IMR-90 (cell line): ENCODE measurements at regions not wholly inside any gene's neighbourhood (a gene's known extent, or its start where the extent isn't known, plus 50 kb on each side); places are given as distances from the start of the nearest gene placed in this dataset.

Experiments
- ATAC-seq: fragments of 200-7000 bp; cut with Tn5 transposase; 2 replicates; pipeline ENCODE4 v1.9.1; 2020; ENCODE audit warnings: low read depth, mild to moderate bottlenecking, moderate library complexity
- BruUV-seq: library from RNA; stranded (reverse); fragments of 400-500 nt; replicated peaks from 2 replicates; lab custom pipeline; 2021; lab: Mats Ljungman, UMichigan
- CTCF ChIA-PET: fragments of 300-600 bp; formaldehyde crosslinking; extraction: SDS; loops from one replicate; lab custom pipeline; 2021; ENCODE audit warnings: antibody characterized with exemption; lab: Yijun Ruan, JAX
- POLR2A ChIA-PET: fragments of 300-600 bp; sonication (Branson Sonifier 250); formaldehyde crosslinking; loops from one replicate; lab custom pipeline; 2022; ENCODE audit warnings: antibody characterized with exemption; ENCODE audit not compliant: unreplicated experiment; lab: Charles Lee
- DNase-seq: peaks from one replicate; pipeline ENCODE4 v3.0.0; 2013
- H2AFZ ChIP-seq: replicated peaks from 2 replicates; pipeline ENCODE3; 2013; ENCODE audit warnings: low read length, mild to moderate bottlenecking; ENCODE audit not compliant: poor library complexity
- H2AK5ac ChIP-seq: 2 replicates; pipeline ENCODE4 v1.6.1; 2013; ENCODE audit warnings: low read depth, low read length, inconsistent platforms
- H2AK9ac ChIP-seq: replicated peaks from 2 replicates; pipeline ENCODE3; 2013; ENCODE audit warnings: mild to moderate bottlenecking, low read depth, low read length, moderate library complexity; ENCODE audit not compliant: poor library complexity
- H2BK120ac ChIP-seq: 2 replicates; pipeline ENCODE4 v1.6.1; 2013; ENCODE audit warnings: low read depth, low read length, inconsistent platforms
- H2BK15ac ChIP-seq: 3 replicates; pipeline ENCODE4 v1.6.1; 2013; ENCODE audit warnings: low read depth, low read length, inconsistent platforms
- H2BK20ac ChIP-seq: 2 replicates; pipeline ENCODE4 v1.6.1; 2013; ENCODE audit warnings: low read depth, mild to moderate bottlenecking, inconsistent platforms, low read length, moderate library complexity
- H2BK5ac ChIP-seq: 2 replicates; pipeline ENCODE4 v1.6.1; 2013; ENCODE audit warnings: mild to moderate bottlenecking, low read depth, low read length, inconsistent platforms; ENCODE audit not compliant: poor library complexity, severe bottlenecking
- H3K14ac ChIP-seq: replicated peaks from 2 replicates; pipeline ENCODE4 v1.6.1; 2013; ENCODE audit warnings: low read depth, low read length, inconsistent platforms
- H3K18ac ChIP-seq: 2 replicates; pipeline ENCODE4 v1.6.1; 2013; ENCODE audit warnings: low read depth, low read length, control low read depth
- H3K23ac ChIP-seq: 2 replicates; pipeline ENCODE4 v1.6.1; 2013; ENCODE audit warnings: low read depth, low read length, inconsistent platforms
- H3K27ac ChIP-seq: 2 replicates; pipeline ENCODE4 v1.5.1; 2013; ENCODE audit warnings: mild to moderate bottlenecking, control low read depth, low read length; ENCODE audit not compliant: insufficient read depth
- H3K27me3 ChIP-seq: 2 replicates; pipeline ENCODE4 v1.6.1; 2013; ENCODE audit warnings: low read length; ENCODE audit not compliant: control insufficient read depth, insufficient read depth
- H3K36me3 ChIP-seq: 2 replicates; pipeline ENCODE4 v1.6.1; 2013; ENCODE audit warnings: low read length, mixed read lengths; ENCODE audit not compliant: control insufficient read depth, insufficient read depth
- H3K4ac ChIP-seq: 2 replicates; pipeline ENCODE4 v1.6.1; 2013; ENCODE audit warnings: low read depth, low read length, inconsistent platforms
- H3K4me1 ChIP-seq: 2 replicates; pipeline ENCODE4 v1.6.1; 2013; ENCODE audit warnings: low read length, mixed read lengths; ENCODE audit not compliant: control insufficient read depth, insufficient read depth
- H3K4me2 ChIP-seq: 2 replicates; pipeline ENCODE4 v1.6.1; 2013; ENCODE audit warnings: low read depth, mild to moderate bottlenecking, control low read depth, low read length, moderate library complexity
- H3K4me3 ChIP-seq: 2 replicates; pipeline ENCODE4 v1.5.1; 2013; ENCODE audit warnings: low read depth, mild to moderate bottlenecking, control low read depth, low read length, moderate library complexity; ENCODE audit not compliant: insufficient read depth
- H3K56ac ChIP-seq: 2 replicates; pipeline ENCODE4 v1.6.1; 2013; ENCODE audit warnings: low read length, inconsistent platforms; ENCODE audit not compliant: insufficient read depth; ENCODE audit errors: extremely low read depth
- H3K79me1 ChIP-seq, 2 experiments: 2 replicates each; pipeline ENCODE4 v1.6.1; 2013; ENCODE audit warnings: low read length in 2 of 2, inconsistent platforms in 1 of 2, low read depth in 1 of 2
- H3K9ac ChIP-seq: 2 replicates; pipeline ENCODE4 v1.6.1; 2013; ENCODE audit warnings: low read depth, low read length, control low read depth
- H3K9me1 ChIP-seq: 2 replicates; pipeline ENCODE4 v1.6.1; 2013; ENCODE audit warnings: low read length, inconsistent platforms; ENCODE audit not compliant: insufficient read depth
- H3K9me3 ChIP-seq: 2 replicates; pipeline ENCODE4 v1.6.1; 2013; ENCODE audit warnings: low read length; ENCODE audit not compliant: control insufficient read depth, insufficient read depth
- H4K20me1 ChIP-seq: 2 replicates; pipeline ENCODE4 v1.6.1; 2013; ENCODE audit warnings: low read length, inconsistent platforms; ENCODE audit not compliant: insufficient read depth
- H4K5ac ChIP-seq: 2 replicates; pipeline ENCODE4 v1.6.1; 2013; ENCODE audit warnings: mild to moderate bottlenecking, low read depth, low read length, control low read depth
- H4K8ac ChIP-seq, 2 experiments: 2 replicates each; pipeline ENCODE4 v1.6.1; 2013; ENCODE audit warnings: low read depth in 2 of 2, low read length in 2 of 2, control low read depth in 1 of 2, inconsistent platforms in 1 of 2
- H4K91ac ChIP-seq: 2 replicates; pipeline ENCODE4 v1.6.1; 2013; ENCODE audit warnings: low read depth, low read length, inconsistent platforms; ENCODE audit not compliant: insufficient read depth
- CEBPB ChIP-seq: IDR thresholded peaks from 2 replicates; pipeline ENCODE4 v1.6.1; 2012; ENCODE audit warnings: low read depth, low read length, improper control_type of control experiment
- RAD21 ChIP-seq: IDR thresholded peaks from 2 replicates; pipeline ENCODE4 v1.6.1; 2012; ENCODE audit warnings: low read length, improper control_type of control experiment
- SMC3 ChIP-seq: fragments of 150-350 bp; IDR thresholded peaks from 2 replicates; pipeline ENCODE4 v1.6.1; 2016; ENCODE audit warnings: low read depth, mild to moderate bottlenecking, antibody characterized with exemption, low read length, moderate library complexity
- WGBS, 2 experiments: methylation state at CpG; one replicate each; pipeline versions ENCODE4 v1.1.5 to v1.1.7; 2013; ENCODE audit warnings: missing lambda C conversion rate in 2 of 2; ENCODE audit not compliant: insufficient read length in 1 of 2; ENCODE audit errors: extremely low coverage in 2 of 2; 5-methylcytosine and 5-hydroxymethylcytosine counted together
- dilution Hi-C: fragments of 300-500 bp; cut with HindIII; formaldehyde crosslinking; loops from one replicate; pipeline ENCODE4 v1.14.3; 2018; ENCODE audit warnings: low sequenced_read_pairs; ENCODE audit not compliant: unreplicated experiment
- in situ Hi-C: fragments of 300-500 bp; cut with MboI; formaldehyde crosslinking; loops from 3 replicates; pipeline ENCODE4 v1.14.3; 2019; ENCODE audit warnings: low sequenced_read_pairs, inconsistent platforms, mixed read lengths
- intact Hi-C: fragments of 100-400 bp; cut with micrococcal nuclease; formaldehyde crosslinking; loops from 2 replicates; pipeline ENCODE4 v1.10.0; 2022
- TF ChIP-seq, protein P1 (sequence below): conservative IDR thresholded peaks from 2 replicates; pipeline ENCODE4 v1.5.1; 2012; ENCODE audit warnings: mild to moderate bottlenecking, low read depth, low read length, improper control_type of control experiment
- TF ChIP-seq, protein P2 (sequence below): fragments of 150-350 bp; IDR thresholded peaks from 2 replicates; pipeline ENCODE4 v1.6.1; 2017; ENCODE audit warnings: mild to moderate bottlenecking, antibody characterized with exemption, low read length, low read depth

DNA sequence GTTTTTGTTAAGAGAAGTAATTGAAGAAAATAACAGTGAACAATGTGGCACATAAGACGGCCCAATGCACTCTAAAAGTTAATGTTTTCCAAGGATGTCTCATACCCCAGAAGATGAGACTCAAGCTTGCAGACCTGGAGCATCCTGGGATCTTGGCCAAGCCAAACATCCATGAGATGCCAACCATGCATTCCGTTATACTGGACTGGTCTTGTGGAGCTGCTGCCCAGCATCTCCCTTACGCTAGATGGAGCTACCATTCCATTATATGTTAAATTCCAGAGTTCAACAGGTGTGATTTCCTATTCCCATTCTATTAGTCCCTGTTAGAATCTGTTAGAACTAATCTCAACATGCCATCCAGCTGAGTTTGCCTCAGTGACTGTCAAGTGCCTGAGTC, 181.8 kb downstream of the PDCD6IP start:
- Histone ChIP-seq H3K36me3 (no peaks in the 10 kb centered on the region), H4K8ac (0 out of 4 replicates have a peak overlapping the region, but pooled peaks of 1 of the 2 experiments have one; percentile 19), H3K9me3 (peaks cover 3% of the 10 kb centered on the region; the same call in 1 of the 2 replicates), H3K23ac (no peak overlapping the region), H2BK20ac (peak overlapping the region; percentile 90), H3K4me1 (peaks cover 2% of the 10 kb centered on the region; the same call in 1 of the 2 replicates), H2BK5ac (peak overlapping the region; percentile 7), H4K91ac (peak overlapping the region; percentile 2; the same call in 1 of the 2 replicates), H2BK120ac (peak overlapping the region; percentile 41; the same call in 1 of the 2 replicates), H3K18ac (no peak overlapping the region), H3K4me2 (no peak overlapping the region), H2AK5ac (no peak overlapping the region), H2BK15ac (peak overlapping the region; percentile 15; the same call in 1 of the 3 replicates), H3K27me3 (no peaks in the 10 kb centered on the region), H3K4me3 (no peak overlapping the region), H3K4ac (no peak overlapping the region), H3K56ac (no peak overlapping the region), H4K5ac (no peak overlapping the region), H3K9ac (no peak overlapping the region), H3K27ac (no peak overlapping the region), H2AK9ac (no peak overlapping the region), H3K79me1 (no peaks in the 10 kb centered on the region), H4K20me1 (no peaks in the 10 kb centered on the region), H3K14ac (no peak overlapping the region), H2AFZ (no peak overlapping the region), H3K9me1 (no peaks in the 10 kb centered on the region)
- 27% methylated on average over 2 of the region's 3 CpGs; no CpG with 5 or more reads in 1 of the 2 experiments for WGBS, 2 experiments
- ATAC-seq, result peak; percentile 82
- peak; percentile 85 for DNase-seq
- CTCF ChIA-PET, result interaction anchor here (0.7 to 1.5 kb wide), 5 partner anchors 31 to 704 kb away, joined by 3 to 8 read pairs (median 4); no protein-coding TSS in a partner anchor
- POLR2A ChIA-PET, result no interaction called here
- intact Hi-C loops, result loop anchor here (1.0 to 5.0 kb wide), 4 partner anchors 98 to 1927 kb away; no protein-coding TSS in a partner anchor
- TF ChIP-seq, protein P1, sequence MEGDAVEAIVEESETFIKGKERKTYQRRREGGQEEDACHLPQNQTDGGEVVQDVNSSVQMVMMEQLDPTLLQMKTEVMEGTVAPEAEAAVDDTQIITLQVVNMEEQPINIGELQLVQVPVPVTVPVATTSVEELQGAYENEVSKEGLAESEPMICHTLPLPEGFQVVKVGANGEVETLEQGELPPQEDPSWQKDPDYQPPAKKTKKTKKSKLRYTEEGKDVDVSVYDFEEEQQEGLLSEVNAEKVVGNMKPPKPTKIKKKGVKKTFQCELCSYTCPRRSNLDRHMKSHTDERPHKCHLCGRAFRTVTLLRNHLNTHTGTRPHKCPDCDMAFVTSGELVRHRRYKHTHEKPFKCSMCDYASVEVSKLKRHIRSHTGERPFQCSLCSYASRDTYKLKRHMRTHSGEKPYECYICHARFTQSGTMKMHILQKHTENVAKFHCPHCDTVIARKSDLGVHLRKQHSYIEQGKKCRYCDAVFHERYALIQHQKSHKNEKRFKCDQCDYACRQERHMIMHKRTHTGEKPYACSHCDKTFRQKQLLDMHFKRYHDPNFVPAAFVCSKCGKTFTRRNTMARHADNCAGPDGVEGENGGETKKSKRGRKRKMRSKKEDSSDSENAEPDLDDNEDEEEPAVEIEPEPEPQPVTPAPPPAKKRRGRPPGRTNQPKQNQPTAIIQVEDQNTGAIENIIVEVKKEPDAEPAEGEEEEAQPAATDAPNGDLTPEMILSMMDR, result peak; percentile 71
- peak; percentile 80 for TF ChIP-seq RAD21
- no peak for TF ChIP-seq CEBPB
- TF ChIP-seq SMC3, result peak; percentile 61
- TF ChIP-seq, protein P2, sequence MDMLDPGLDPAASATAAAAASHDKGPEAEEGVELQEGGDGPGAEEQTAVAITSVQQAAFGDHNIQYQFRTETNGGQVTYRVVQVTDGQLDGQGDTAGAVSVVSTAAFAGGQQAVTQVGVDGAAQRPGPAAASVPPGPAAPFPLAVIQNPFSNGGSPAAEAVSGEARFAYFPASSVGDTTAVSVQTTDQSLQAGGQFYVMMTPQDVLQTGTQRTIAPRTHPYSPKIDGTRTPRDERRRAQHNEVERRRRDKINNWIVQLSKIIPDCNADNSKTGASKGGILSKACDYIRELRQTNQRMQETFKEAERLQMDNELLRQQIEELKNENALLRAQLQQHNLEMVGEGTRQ, result no peak
- BruUV-seq, result no TSS peak
- dilution Hi-C loops, result no loop called here
- in situ Hi-C loops, result no loop called here
